Suprapubic skin (tissue), 3 donors: ENCODE measurements at regions not wholly inside any gene's neighbourhood (a gene's known extent, or its start where the extent isn't known, plus 50 kb on each side); places are given as distances from the start of the nearest gene placed in this dataset.
"Not testable (repeated sequence)": the region's sequence is repeated elsewhere in the genome, so short reads cannot be mapped to it uniquely, and the experiment has no call there.

Experiments
- EP300 ChIP-seq: sonication (generic); formaldehyde crosslinking; IDR thresholded peaks from one replicate; pipeline ENCODE4 v1.6.1; 2017; ENCODE audit warnings: antibody characterized with exemption
- POLR2A ChIP-seq, 2 donors: fragments of 450-650 bp; IDR thresholded peaks; one replicate each; pipeline ENCODE4 v1.6.1; 2017; ENCODE audit warnings: antibody characterized with exemption in 2 of 2, mild to moderate bottlenecking in 2 of 2, moderate library complexity in 2 of 2
- TF ChIP-seq, protein P1 (sequence below), 2 donors: fragments of 200-600 bp in 1 of 2; fragments of 450-650 bp in 1 of 2; sonication (generic) in 1 of 2; IDR thresholded peaks; one replicate each; pipeline ENCODE4 v1.5.1; 2016 to 2019; ENCODE audit warnings: antibody characterized with exemption in 2 of 2, mild to moderate bottlenecking in 1 of 2, moderate library complexity in 1 of 2

GRCh38 chr6:85045767-85046166 lies 281.4 kb upstream of the TBX18 start:
- TF ChIP-seq, protein P1, sequence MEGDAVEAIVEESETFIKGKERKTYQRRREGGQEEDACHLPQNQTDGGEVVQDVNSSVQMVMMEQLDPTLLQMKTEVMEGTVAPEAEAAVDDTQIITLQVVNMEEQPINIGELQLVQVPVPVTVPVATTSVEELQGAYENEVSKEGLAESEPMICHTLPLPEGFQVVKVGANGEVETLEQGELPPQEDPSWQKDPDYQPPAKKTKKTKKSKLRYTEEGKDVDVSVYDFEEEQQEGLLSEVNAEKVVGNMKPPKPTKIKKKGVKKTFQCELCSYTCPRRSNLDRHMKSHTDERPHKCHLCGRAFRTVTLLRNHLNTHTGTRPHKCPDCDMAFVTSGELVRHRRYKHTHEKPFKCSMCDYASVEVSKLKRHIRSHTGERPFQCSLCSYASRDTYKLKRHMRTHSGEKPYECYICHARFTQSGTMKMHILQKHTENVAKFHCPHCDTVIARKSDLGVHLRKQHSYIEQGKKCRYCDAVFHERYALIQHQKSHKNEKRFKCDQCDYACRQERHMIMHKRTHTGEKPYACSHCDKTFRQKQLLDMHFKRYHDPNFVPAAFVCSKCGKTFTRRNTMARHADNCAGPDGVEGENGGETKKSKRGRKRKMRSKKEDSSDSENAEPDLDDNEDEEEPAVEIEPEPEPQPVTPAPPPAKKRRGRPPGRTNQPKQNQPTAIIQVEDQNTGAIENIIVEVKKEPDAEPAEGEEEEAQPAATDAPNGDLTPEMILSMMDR (IDR thresholded peaks at IDR 0.05), result not testable (repeated sequence)
- TF ChIP-seq POLR2A (IDR thresholded peaks at IDR 0.05); EP300: not testable (repeated sequence)
